Heart left ventricle (tissue), 13 donors: ENCODE measurements at regions not wholly inside any gene's neighbourhood (a gene's known extent, or its start where the extent isn't known, plus 50 kb on each side); places are given as distances from the start of the nearest gene placed in this dataset.

Experiments
- CTCF ChIP-seq, 12 donors: fragments of 200-600 bp; sonication (generic) in 4 of 12; IDR thresholded peaks; one replicate each; pipeline versions ENCODE4 v1.5.0 to v1.8.0; 2018 to 2022; ENCODE audit warnings: antibody characterized with exemption in 12 of 12, mild to moderate bottlenecking in 5 of 12
- POLR2A ChIP-seq, 2 donors: fragments of 450-650 bp; IDR thresholded peaks; one replicate each; pipeline ENCODE4 v1.6.1; 2017; ENCODE audit warnings: antibody characterized with exemption in 2 of 2, mild to moderate bottlenecking in 2 of 2, moderate library complexity in 2 of 2
- donor health status: ischemic (EF 13 %, LVEDD 7.1; RV severe dilation, severe dysfunction).
- donor health status: DM: no; HTN: yes; CAD: no.
- donor health status: DM: no; HTN: no; CAD: no.
- donor health status: ischemic (EF 25% LVEDD 6.9; RV normal size, moderate dysfunction).
- donor health status: ischemic (EF 25% LVEDD 5.7; RV mildly dilated, moderate dysfunction).
- donor health status: ischemic (EF 35%, LVEDD 5.7; RV mildly dilated, moderate dysfunction).
- donor health status: nonischemic (EF 11% LVEDD 7.7; RV severe dilation, severe dysfunction).
- donor health status: DM: yes; HTN: yes; CAD: no.
- donor health status: PGD.
- donor health status: ischemic (EF 29% LVEDD 5.4; RV normal size, mild dysfunction).
- donor health status: nonischemic (EF 23%, LVEDD 6.1; RV moderate dilation, normal function).

DNA sequence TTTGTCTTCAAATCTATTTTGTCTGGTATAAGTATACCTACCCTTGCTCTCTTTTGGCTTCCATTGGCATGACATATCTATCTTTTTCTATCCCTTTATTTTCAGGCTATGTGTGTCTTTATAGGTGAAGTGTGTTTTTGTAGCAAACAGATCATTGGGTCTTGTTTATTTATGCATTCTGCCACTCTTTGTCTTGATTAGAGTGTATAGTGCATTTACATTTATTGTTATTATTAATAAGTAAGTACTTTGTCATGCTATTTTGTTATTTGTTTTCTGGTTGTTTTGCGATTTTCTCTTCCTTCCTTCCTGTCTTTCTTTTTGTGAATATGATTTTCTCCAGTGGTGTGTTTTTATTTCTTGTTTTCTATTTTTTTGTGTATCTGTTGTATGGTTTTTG lies 188.6 kb downstream of the GLUD2 start:
- no peak for TF ChIP-seq CTCF (IDR thresholded peaks at IDR 0.05)
- no peak for TF ChIP-seq POLR2A (IDR thresholded peaks at IDR 0.05)
